ENCODE measurements at regions not wholly inside any gene's neighbourhood (a gene's known extent, or its start where the extent isn't known, plus 50 kb on each side); places are given as distances from the start of the nearest gene placed in this dataset.

DNA sequence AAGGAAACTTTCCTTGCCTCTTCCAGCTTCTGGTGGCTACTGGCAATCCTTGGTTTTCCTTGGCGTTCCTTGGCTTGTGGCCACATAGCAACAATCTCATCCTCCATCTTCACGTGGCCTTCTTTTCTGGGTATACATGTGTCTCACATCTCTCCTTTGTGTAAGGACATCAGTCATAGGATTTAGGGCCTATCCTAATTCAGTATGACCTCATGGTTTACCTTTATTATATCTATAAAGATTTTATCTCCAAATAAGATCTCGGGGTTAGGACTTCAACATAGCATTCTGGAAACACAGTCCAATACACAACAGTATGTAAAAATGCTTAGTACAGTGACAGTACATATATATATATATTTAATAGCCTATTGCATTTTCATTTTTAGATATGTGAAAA lies 58.4 kb upstream of the LRIG3 start:
- no CpG with 5 or more reads among the region's 3 CpGs for WGBS, 2 experiments (ENCODE audit: extremely low coverage in 2 of 2, insufficient read length in 1 of 2)
- no peak overlapping the region for H2BK20ac ChIP-seq (ENCODE audit: low read depth, low read length)
- H2AK9ac ChIP-seq (replicated peaks; ENCODE audit: low read depth, low read length, poor library complexity) = no peak overlapping the region
- ATAC-seq (ENCODE audit: low read depth) = no peak
- no peaks in the 10 kb centered on the region for H3K4me1 ChIP-seq (ENCODE audit: control insufficient read depth, insufficient read depth, low read length)
- no peaks in the 10 kb centered on the region for H3K9me3 ChIP-seq (ENCODE audit: control insufficient read depth, insufficient read depth, low read length)
- H3K27me3 ChIP-seq (ENCODE audit: control insufficient read depth, insufficient read depth, low read length) = no peaks in the 10 kb centered on the region
- no peak overlapping the region for H3K9ac ChIP-seq (ENCODE audit: low read depth, low read length)
- no peak overlapping the region for H3K56ac ChIP-seq (ENCODE audit: extremely low read depth, insufficient read depth, low read length)
- no peak overlapping the region for H3K27ac ChIP-seq (ENCODE audit: insufficient read depth, low read length)
- no peaks in the 10 kb centered on the region for H3K9me1 ChIP-seq (ENCODE audit: insufficient read depth, low read length)
- POLR2A ChIA-PET (ENCODE audit: unreplicated experiment) = interaction anchor here (0.6 kb wide), 1 partner anchor 1077 kb away, joined by 3 read pairs; no protein-coding TSS in a partner anchor
- H3K4me2 ChIP-seq (ENCODE audit: low read depth, low read length) = no peak overlapping the region
- H3K79me1 ChIP-seq (ENCODE audit: low read depth in 1 of 2, low read length in 2 of 2) = no peaks in the 10 kb centered on the region
- CTCF ChIA-PET = interaction anchor here (1.0 kb wide), 1 partner anchor 455 kb away, joined by 3 read pairs; no protein-coding TSS in a partner anchor
- no peak overlapping the region for H4K8ac ChIP-seq (ENCODE audit: low read depth in 2 of 2, low read length in 2 of 2)
- no peak overlapping the region for H2BK5ac ChIP-seq (ENCODE audit: low read depth, low read length, poor library complexity, severe bottlenecking)
- H3K18ac ChIP-seq (ENCODE audit: low read depth, low read length) = no peak overlapping the region
- H4K91ac ChIP-seq (ENCODE audit: insufficient read depth, low read depth, low read length) = no peak overlapping the region
- H3K4ac ChIP-seq (ENCODE audit: low read depth, low read length) = no peak overlapping the region
- no peak overlapping the region for H2AFZ ChIP-seq (replicated peaks; ENCODE audit: low read length, poor library complexity)
- H2AK5ac ChIP-seq (ENCODE audit: low read depth, low read length) = no peak overlapping the region
- in situ Hi-C loops (cut with MboI; ENCODE audit: low sequenced_read_pairs) = no loop called here
- dilution Hi-C loops (cut with HindIII; ENCODE audit: low sequenced_read_pairs, unreplicated experiment) = no loop called here
- no peak overlapping the region for H2BK15ac ChIP-seq (ENCODE audit: low read depth, low read length)
- BruUV-seq (replicated peaks) = no TSS peak
- intact Hi-C loops (cut with micrococcal nuclease) = no loop called here
- no peak for DNase-seq
- no peaks in the 10 kb centered on the region for H3K36me3 ChIP-seq (ENCODE audit: control insufficient read depth, insufficient read depth, low read length)
- no peak overlapping the region for H3K14ac ChIP-seq (replicated peaks; ENCODE audit: low read depth, low read length)
- H4K20me1 ChIP-seq (ENCODE audit: insufficient read depth, low read length) = no peaks in the 10 kb centered on the region
- no peak overlapping the region for H3K4me3 ChIP-seq (ENCODE audit: insufficient read depth, low read depth, low read length)
- H3K23ac ChIP-seq (ENCODE audit: low read depth, low read length) = no peak overlapping the region
- no peak for TF ChIP-seq MAZ (IDR thresholded peaks at IDR 0.05; ENCODE audit: borderline replicate concordance, low read depth, low read length)
- TF ChIP-seq, protein P1, sequence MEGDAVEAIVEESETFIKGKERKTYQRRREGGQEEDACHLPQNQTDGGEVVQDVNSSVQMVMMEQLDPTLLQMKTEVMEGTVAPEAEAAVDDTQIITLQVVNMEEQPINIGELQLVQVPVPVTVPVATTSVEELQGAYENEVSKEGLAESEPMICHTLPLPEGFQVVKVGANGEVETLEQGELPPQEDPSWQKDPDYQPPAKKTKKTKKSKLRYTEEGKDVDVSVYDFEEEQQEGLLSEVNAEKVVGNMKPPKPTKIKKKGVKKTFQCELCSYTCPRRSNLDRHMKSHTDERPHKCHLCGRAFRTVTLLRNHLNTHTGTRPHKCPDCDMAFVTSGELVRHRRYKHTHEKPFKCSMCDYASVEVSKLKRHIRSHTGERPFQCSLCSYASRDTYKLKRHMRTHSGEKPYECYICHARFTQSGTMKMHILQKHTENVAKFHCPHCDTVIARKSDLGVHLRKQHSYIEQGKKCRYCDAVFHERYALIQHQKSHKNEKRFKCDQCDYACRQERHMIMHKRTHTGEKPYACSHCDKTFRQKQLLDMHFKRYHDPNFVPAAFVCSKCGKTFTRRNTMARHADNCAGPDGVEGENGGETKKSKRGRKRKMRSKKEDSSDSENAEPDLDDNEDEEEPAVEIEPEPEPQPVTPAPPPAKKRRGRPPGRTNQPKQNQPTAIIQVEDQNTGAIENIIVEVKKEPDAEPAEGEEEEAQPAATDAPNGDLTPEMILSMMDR (conservative IDR thresholded peaks at IDR 0.05; ENCODE audit: low read depth, low read length) = no peak
- no peak for TF ChIP-seq RFX5 (IDR thresholded peaks at IDR 0.05; ENCODE audit: low read depth, low read length)
- no peak for TF ChIP-seq CEBPB (IDR thresholded peaks at IDR 0.05; ENCODE audit: low read depth, low read length)
- TF ChIP-seq, protein P2, sequence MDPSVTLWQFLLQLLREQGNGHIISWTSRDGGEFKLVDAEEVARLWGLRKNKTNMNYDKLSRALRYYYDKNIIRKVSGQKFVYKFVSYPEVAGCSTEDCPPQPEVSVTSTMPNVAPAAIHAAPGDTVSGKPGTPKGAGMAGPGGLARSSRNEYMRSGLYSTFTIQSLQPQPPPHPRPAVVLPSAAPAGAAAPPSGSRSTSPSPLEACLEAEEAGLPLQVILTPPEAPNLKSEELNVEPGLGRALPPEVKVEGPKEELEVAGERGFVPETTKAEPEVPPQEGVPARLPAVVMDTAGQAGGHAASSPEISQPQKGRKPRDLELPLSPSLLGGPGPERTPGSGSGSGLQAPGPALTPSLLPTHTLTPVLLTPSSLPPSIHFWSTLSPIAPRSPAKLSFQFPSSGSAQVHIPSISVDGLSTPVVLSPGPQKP (IDR thresholded peaks at IDR 0.05; ENCODE audit: borderline replicate concordance, low read depth, low read length) = no peak
- TF ChIP-seq, protein P3, sequence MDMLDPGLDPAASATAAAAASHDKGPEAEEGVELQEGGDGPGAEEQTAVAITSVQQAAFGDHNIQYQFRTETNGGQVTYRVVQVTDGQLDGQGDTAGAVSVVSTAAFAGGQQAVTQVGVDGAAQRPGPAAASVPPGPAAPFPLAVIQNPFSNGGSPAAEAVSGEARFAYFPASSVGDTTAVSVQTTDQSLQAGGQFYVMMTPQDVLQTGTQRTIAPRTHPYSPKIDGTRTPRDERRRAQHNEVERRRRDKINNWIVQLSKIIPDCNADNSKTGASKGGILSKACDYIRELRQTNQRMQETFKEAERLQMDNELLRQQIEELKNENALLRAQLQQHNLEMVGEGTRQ (IDR thresholded peaks at IDR 0.05; ENCODE audit: low read depth, low read length) = no peak
- TF ChIP-seq RAD21 (IDR thresholded peaks at IDR 0.05; ENCODE audit: low read length) = no peak
- TF ChIP-seq POLR2A (IDR thresholded peaks at IDR 0.05; ENCODE audit: low read depth, low read length) = no peak
- no peak for TF ChIP-seq MAFK (IDR thresholded peaks at IDR 0.05; ENCODE audit: low read depth, low read length)
- no peak for TF ChIP-seq SMC3 (IDR thresholded peaks at IDR 0.05; ENCODE audit: low read depth, low read length)
- TF ChIP-seq FOS (IDR thresholded peaks at IDR 0.05; ENCODE audit: low read depth, low read length) = no peak
- TF ChIP-seq MXI1 (IDR thresholded peaks at IDR 0.05; ENCODE audit: borderline replicate concordance, low read depth, low read length) = no peak
- no peak overlapping the region for H4K5ac ChIP-seq (ENCODE audit: low read depth, low read length)
- no peak overlapping the region for H2BK120ac ChIP-seq (ENCODE audit: low read depth, low read length)

Measured in IMR-90 (cell line).